Uterus (tissue), 3 donors: ENCODE measurements at regions not wholly inside any gene's neighbourhood (a gene's known extent, or its start where the extent isn't known, plus 50 kb on each side); places are given as distances from the start of the nearest gene placed in this dataset.

Source experiments
- DNase-seq, 2 donors: peaks; one replicate each; pipeline ENCODE4 v3.0.0-alpha.2; 2019 to 2020
- H3K27ac ChIP-seq, 2 donors: fragments of 200-600 bp; sonication (generic); 1 replicate in 1 of 2; 2 replicates in 1 of 2; pipeline ENCODE4 v1.5.1; 2016 to 2018
- H3K27me3 ChIP-seq, 2 donors: fragments of 200-600 bp; sonication (generic); one replicate each; pipeline ENCODE4 v1.5.1; 2018 to 2019; ENCODE audit warnings: control low read depth in 1 of 2
- H3K36me3 ChIP-seq, 2 donors: fragments of 200-600 bp; sonication (generic); one replicate each; pipeline ENCODE4 v1.5.1; 2019; ENCODE audit warnings: control low read depth in 1 of 2
- H3K4me1 ChIP-seq, 2 donors: fragments of 200-600 bp; sonication (generic); one replicate each; pipeline ENCODE4 v1.5.1; 2018 to 2019; ENCODE audit warnings: control low read depth in 1 of 2
- H3K4me3 ChIP-seq, 2 donors: fragments of 200-600 bp; sonication (generic); 1 replicate in 1 of 2; 2 replicates in 1 of 2; pipeline ENCODE4 v1.5.1; 2018 to 2019; ENCODE audit warnings: mild to moderate bottlenecking in 1 of 2
- H3K9me3 ChIP-seq, 2 donors: fragments of 200-600 bp; sonication (generic); one replicate each; pipeline ENCODE4 v1.5.1; 2019; ENCODE audit warnings: control low read depth in 1 of 2
- CTCF ChIP-seq, 4 experiments: fragments of 200-600 bp in 2 of 4; fragments of 450-650 bp in 2 of 4; sonication (generic) in 2 of 4; IDR thresholded peaks; one replicate each; pipeline ENCODE4 v1.5.1; 2016 to 2019; ENCODE audit warnings: antibody characterized with exemption in 4 of 4, mild to moderate bottlenecking in 2 of 4, moderate library complexity in 1 of 4
- POLR2A ChIP-seq, 2 donors: fragments of 450-650 bp; IDR thresholded peaks; one replicate each; pipeline ENCODE4 v1.6.1; 2016; ENCODE audit warnings: antibody characterized with exemption in 2 of 2, mild to moderate bottlenecking in 1 of 2, moderate library complexity in 1 of 2
- intact Hi-C: fragments of 100-400 bp; cut with DNase I; formaldehyde crosslinking; loops from one replicate; pipeline ENCODE4 v1.15.1; 2023; ENCODE audit warnings: low total_unique reads
- donor health status: DM: yes; HTN: yes; CAD: no.

- H3K4me3 ChIP-seq: no peak overlapping the region
- intact Hi-C loops: no loop called here
- TF ChIP-seq POLR2A (IDR thresholded peaks at IDR 0.05) (no peak), CTCF (IDR thresholded peaks at IDR 0.05) (no peak)
These were observed 288.0 kb upstream of the TSHZ2 start for GRCh38 chr20:52684176-52684575.

GRCh38 chr20:52683761-52684160, 288.4 kb upstream of the TSHZ2 start:
- DNase-seq: no peak
- Histone ChIP-seq H3K27me3 (no peaks in the 10 kb centered on the region), H3K9me3 (no peaks in the 10 kb centered on the region), H3K36me3 (no peaks in the 10 kb centered on the region), H3K27ac (no peak overlapping the region), H3K4me1 (no peaks in the 10 kb centered on the region), H3K4me3 (no peak overlapping the region)
- TF ChIP-seq POLR2A (IDR thresholded peaks at IDR 0.05) (no peak), CTCF (IDR thresholded peaks at IDR 0.05) (no peak)
- intact Hi-C loops: no loop called here

More at GRCh38 chr20:52684176-52684575, 288.0 kb upstream of the TSHZ2 start:
- Histone ChIP-seq H3K9me3 (no peaks in the 10 kb centered on the region), H3K27ac (no peak overlapping the region), H3K4me1 (no peaks in the 10 kb centered on the region), H3K36me3 (no peaks in the 10 kb centered on the region), H3K27me3 (no peaks in the 10 kb centered on the region)
- no peak for DNase-seq

- Histone ChIP-seq H3K4me3 (no peak overlapping the region), H3K4me1 (no peaks in the 10 kb centered on the region)
- no peak for TF ChIP-seq CTCF (IDR thresholded peaks at IDR 0.05)
- no peak for TF ChIP-seq POLR2A (IDR thresholded peaks at IDR 0.05)
These were observed 289.9 kb upstream of the TSHZ2 start for GRCh38 chr20:52682237-52682636.

GRCh38 chr20:52681288-52681687, 290.9 kb upstream of the TSHZ2 start:
- Histone ChIP-seq H3K4me1 (no peaks in the 10 kb centered on the region), H3K36me3 (no peaks in the 10 kb centered on the region), H3K4me3 (no peak overlapping the region), H3K27me3 (no peaks in the 10 kb centered on the region), H3K27ac (no peak overlapping the region), H3K9me3 (no peaks in the 10 kb centered on the region)
- no peak for TF ChIP-seq POLR2A (IDR thresholded peaks at IDR 0.05)
- TF ChIP-seq CTCF (IDR thresholded peaks at IDR 0.05): no peak
- no peak for DNase-seq
- intact Hi-C loops: no loop called here

More at GRCh38 chr20:52682237-52682636, 289.9 kb upstream of the TSHZ2 start:
- Histone ChIP-seq H3K27me3 (no peaks in the 10 kb centered on the region), H3K9me3 (no peaks in the 10 kb centered on the region), H3K27ac (no peak overlapping the region), H3K36me3 (no peaks in the 10 kb centered on the region)
- no peak for DNase-seq
- intact Hi-C loops: no loop called here

- Histone ChIP-seq H3K9me3 (peaks cover 0 to 3% of the 10 kb centered on the region in 2 donors), H3K4me1 (no peaks in the 10 kb centered on the region), H3K4me3 (no peak overlapping the region), H3K27ac (no peak overlapping the region), H3K36me3 (no peaks in the 10 kb centered on the region), H3K27me3 (no peaks in the 10 kb centered on the region)
- intact Hi-C loops: no loop called here
- TF ChIP-seq CTCF (IDR thresholded peaks at IDR 0.05) (no peak), POLR2A (IDR thresholded peaks at IDR 0.05) (no peak)
- no peak for DNase-seq
These were observed 294.9 kb upstream of the TSHZ2 start for GRCh38 chr20:52677216-52677615.
